Stimulated activated effector memory CD8-positive, alpha-beta T cell treated with anti-CD3 and anti-CD28 coated beads, Interleukin-12 subunit alpha, Interleukin-12 subunit beta, amount 100 ng/mL, for 72 hours (primary cell): ENCODE measurements at regions not wholly inside any gene's neighbourhood (a gene's known extent, or its start where the extent isn't known, plus 50 kb on each side); places are given as distances from the start of the nearest gene placed in this dataset.
"Not testable (repeated sequence)": the region's sequence is repeated elsewhere in the genome, so short reads cannot be mapped to it uniquely, and the experiment has no call there.

Experiments
- ATAC-seq: fragments of 150-1000 bp; cut with Tn5 transposase; 2 replicates; pipeline ENCODE4 v1.10.0; 2021
- DNase-seq, 2 donors: peaks; one replicate each; pipeline ENCODE4 v3.0.0; 2021 to 2022; ENCODE audit warnings: low spot score in 2 of 2
- H3K27ac Mint-ChIP-seq: one replicate; pipeline ENCODE4 v1.8.0; 2022; ENCODE audit warnings: mild to moderate bottlenecking, mixed read lengths
- H3K36me3 Mint-ChIP-seq: one replicate; pipeline ENCODE4 v1.8.0; 2022; ENCODE audit warnings: mild to moderate bottlenecking, mixed read lengths
- H3K4me1 Mint-ChIP-seq: one replicate; pipeline ENCODE4 v1.8.0; 2022; ENCODE audit warnings: mixed read lengths
- H3K4me3 Mint-ChIP-seq: one replicate; pipeline ENCODE4 v1.8.0; 2022; ENCODE audit warnings: mild to moderate bottlenecking, mixed read lengths
- H3K9me3 Mint-ChIP-seq: one replicate; pipeline ENCODE4 v1.8.0; 2022; ENCODE audit warnings: mixed read lengths

GRCh38 chr3:156038869-156039268 lies 81.5 kb upstream of the KCNAB1 start:
- H3K4me3 Mint-ChIP-seq: no peak overlapping the region
- ATAC-seq (no peak), DNase-seq (no peak)
- no peak overlapping the region for H3K27ac Mint-ChIP-seq
- H3K36me3 Mint-ChIP-seq: no peaks in the 10 kb centered on the region
- no peaks in the 10 kb centered on the region for H3K9me3 Mint-ChIP-seq
- H3K4me1 Mint-ChIP-seq: no peaks in the 10 kb centered on the region

GRCh38 chr3:156040041-156040440 lies 80.3 kb upstream of the KCNAB1 start:
- H3K36me3 Mint-ChIP-seq: no peaks in the 10 kb centered on the region
- no peak overlapping the region for H3K4me3 Mint-ChIP-seq
- H3K9me3 Mint-ChIP-seq: no peaks in the 10 kb centered on the region
- H3K4me1 Mint-ChIP-seq: no peaks in the 10 kb centered on the region
- DNase-seq: no peak
- ATAC-seq: no peak
- H3K27ac Mint-ChIP-seq: no peak overlapping the region

GRCh38 chr3:156041216-156041841 lies 79.0 kb upstream of the KCNAB1 start:
- not testable (repeated sequence) for H3K36me3 Mint-ChIP-seq, H3K9me3 Mint-ChIP-seq, H3K27ac Mint-ChIP-seq, DNase-seq, ATAC-seq, H3K4me1 Mint-ChIP-seq, H3K4me3 Mint-ChIP-seq

GRCh38 chr3:156041856-156042255 lies 78.5 kb upstream of the KCNAB1 start:
- not testable (repeated sequence) for H3K4me1 Mint-ChIP-seq, H3K27ac Mint-ChIP-seq, ATAC-seq, H3K36me3 Mint-ChIP-seq, DNase-seq, H3K9me3 Mint-ChIP-seq, H3K4me3 Mint-ChIP-seq

GRCh38 chr3:156043832-156044633 lies 76.3 kb upstream of the KCNAB1 start:
- DNase-seq: peak; percentile 43 to 74
- H3K4me1 Mint-ChIP-seq: not testable (repeated sequence)

GRCh38 chr3:156044634-156044975 lies 75.8 kb upstream of the KCNAB1 start:
- Mint-ChIP-seq H3K9me3 (no peaks in the 10 kb centered on the region), H3K4me1 (no peaks in the 10 kb centered on the region), H3K4me3 (no peak overlapping the region), H3K36me3 (no peaks in the 10 kb centered on the region), H3K27ac (no peak overlapping the region)
- no peak for ATAC-seq
- no peak for DNase-seq

More at GRCh38 chr3:156043832-156044633, 76.3 kb upstream of the KCNAB1 start:
- not testable (repeated sequence) for ATAC-seq, H3K9me3 Mint-ChIP-seq, H3K27ac Mint-ChIP-seq, H3K4me3 Mint-ChIP-seq, H3K36me3 Mint-ChIP-seq

- not testable (repeated sequence) for H3K9me3 Mint-ChIP-seq, H3K27ac Mint-ChIP-seq, DNase-seq, ATAC-seq, H3K36me3 Mint-ChIP-seq, H3K4me3 Mint-ChIP-seq, H3K4me1 Mint-ChIP-seq
Measured at GRCh38 chr3:156048483-156048882, 71.9 kb upstream of the KCNAB1 start.

- H3K27ac Mint-ChIP-seq: no peak overlapping the region
- no peak for ATAC-seq
- no peak for DNase-seq
- no peaks in the 10 kb centered on the region for H3K36me3 Mint-ChIP-seq
- H3K4me1 Mint-ChIP-seq: no peaks in the 10 kb centered on the region
- H3K9me3 Mint-ChIP-seq: no peaks in the 10 kb centered on the region
- H3K4me3 Mint-ChIP-seq: no peak overlapping the region
Measured at GRCh38 chr3:156050918-156051317, 69.5 kb upstream of the KCNAB1 start.

GRCh38 chr3:156051651-156052050 lies 68.7 kb upstream of the KCNAB1 start:
- no peaks in the 10 kb centered on the region for H3K4me1 Mint-ChIP-seq
- H3K4me3 Mint-ChIP-seq: no peak overlapping the region
- H3K9me3 Mint-ChIP-seq: no peaks in the 10 kb centered on the region
- no peak overlapping the region for H3K27ac Mint-ChIP-seq
- ATAC-seq (no peak), DNase-seq (no peak)
- no peaks in the 10 kb centered on the region for H3K36me3 Mint-ChIP-seq

- no peaks in the 10 kb centered on the region for H3K9me3 Mint-ChIP-seq
- ATAC-seq (no peak), DNase-seq (no peak)
- no peaks in the 10 kb centered on the region for H3K4me1 Mint-ChIP-seq
- no peak overlapping the region for H3K4me3 Mint-ChIP-seq
- H3K36me3 Mint-ChIP-seq: no peaks in the 10 kb centered on the region
- no peak overlapping the region for H3K27ac Mint-ChIP-seq
Measured at GRCh38 chr3:156052115-156052514, 68.3 kb upstream of the KCNAB1 start.

GRCh38 chr3:156059950-156060501 lies 60.4 kb upstream of the KCNAB1 start:
- H3K4me3 Mint-ChIP-seq: no peak overlapping the region
- ATAC-seq (no peak), DNase-seq (no peak)
- H3K36me3 Mint-ChIP-seq: no peaks in the 10 kb centered on the region
- no peaks in the 10 kb centered on the region for H3K9me3 Mint-ChIP-seq
- H3K4me1 Mint-ChIP-seq: no peaks in the 10 kb centered on the region
- H3K27ac Mint-ChIP-seq: no peak overlapping the region

GRCh38 chr3:156068151-156068550 lies 52.2 kb upstream of the KCNAB1 start:
- H3K9me3 Mint-ChIP-seq, H3K36me3 Mint-ChIP-seq, H3K27ac Mint-ChIP-seq, H3K4me1 Mint-ChIP-seq, DNase-seq, H3K4me3 Mint-ChIP-seq, ATAC-seq: not testable (repeated sequence)

- DNase-seq (no peak), ATAC-seq (no peak)
- Mint-ChIP-seq H3K27ac (no peak overlapping the region), H3K4me3 (no peak overlapping the region), H3K36me3 (no peaks in the 10 kb centered on the region), H3K9me3 (no peaks in the 10 kb centered on the region), H3K4me1 (peaks cover 5% of the 10 kb centered on the region)
Measured at GRCh38 chr3:156070028-156070427, 50.4 kb upstream of the KCNAB1 start.
